AG08396 (cell line): ENCODE measurements at regions not wholly inside any gene's neighbourhood (a gene's known extent, or its start where the extent isn't known, plus 50 kb on each side); places are given as distances from the start of the nearest gene placed in this dataset.

Experiments used
- DNase-seq: peaks from one replicate; pipeline ENCODE4 v3.0.0; 2012; ENCODE audit warnings: low spot score, mixed read lengths

DNA sequence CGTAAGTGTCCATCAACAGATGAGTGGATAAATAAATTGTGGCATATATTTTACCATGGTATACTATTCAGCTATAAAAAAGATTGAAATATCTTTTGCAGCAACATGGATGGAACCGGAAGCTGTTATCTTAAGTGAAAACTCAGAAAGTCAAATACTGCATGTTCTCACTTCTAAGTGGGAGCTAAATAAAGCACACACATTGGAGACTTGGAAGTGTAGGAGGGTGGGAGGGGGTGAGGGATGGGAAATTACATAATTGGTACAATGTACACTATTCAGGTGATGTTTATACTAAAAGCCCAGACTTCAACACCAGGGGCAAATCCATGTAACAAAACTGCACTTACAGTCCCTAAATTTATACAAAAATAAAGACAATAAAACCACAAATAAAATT, 72.6 kb upstream of the SPRY1 start:
- DNase-seq, result no peak

DNA sequence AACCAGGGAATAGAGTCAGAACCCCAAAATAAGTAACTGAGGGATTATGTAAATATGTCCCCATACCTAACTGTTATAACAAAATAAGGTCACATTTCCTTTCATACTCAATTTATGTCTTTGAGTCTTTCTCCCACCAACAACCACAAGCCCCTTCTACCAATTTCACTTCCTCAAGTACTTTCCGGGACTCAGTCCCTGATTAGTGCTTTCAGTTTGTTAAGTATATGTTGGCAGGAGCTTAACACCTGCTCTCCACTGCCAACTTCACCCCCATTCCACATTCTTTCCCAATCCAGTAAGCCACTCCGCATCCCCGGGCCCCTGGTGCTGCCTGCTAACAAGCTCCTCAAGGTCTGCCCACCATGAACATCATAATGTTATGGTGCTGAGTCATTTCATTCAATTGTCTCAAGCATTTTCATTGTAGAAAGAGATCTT, 71.3 kb upstream of the SPRY1 start:
- no peak for DNase-seq

DNA sequence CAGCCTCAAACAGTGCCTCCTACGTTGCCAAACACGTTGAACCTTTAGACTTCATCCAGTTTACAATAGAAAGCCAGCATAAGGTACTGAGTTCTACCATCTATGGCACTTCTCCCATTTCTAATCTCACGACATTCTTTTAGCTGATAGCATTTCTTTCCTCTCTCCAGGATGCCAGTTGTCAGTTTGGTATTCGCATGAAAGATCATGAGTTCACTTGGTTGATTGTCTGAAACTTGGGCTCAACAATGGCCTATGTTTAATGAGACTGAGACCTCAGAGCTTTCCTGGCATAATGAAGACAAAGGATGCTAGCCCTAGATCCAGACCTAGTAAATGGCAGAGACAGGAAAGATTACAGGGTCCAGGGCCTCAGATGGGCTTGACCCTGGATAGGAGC, 69.2 kb upstream of the SPRY1 start:
- DNase-seq, result no peak

DNA sequence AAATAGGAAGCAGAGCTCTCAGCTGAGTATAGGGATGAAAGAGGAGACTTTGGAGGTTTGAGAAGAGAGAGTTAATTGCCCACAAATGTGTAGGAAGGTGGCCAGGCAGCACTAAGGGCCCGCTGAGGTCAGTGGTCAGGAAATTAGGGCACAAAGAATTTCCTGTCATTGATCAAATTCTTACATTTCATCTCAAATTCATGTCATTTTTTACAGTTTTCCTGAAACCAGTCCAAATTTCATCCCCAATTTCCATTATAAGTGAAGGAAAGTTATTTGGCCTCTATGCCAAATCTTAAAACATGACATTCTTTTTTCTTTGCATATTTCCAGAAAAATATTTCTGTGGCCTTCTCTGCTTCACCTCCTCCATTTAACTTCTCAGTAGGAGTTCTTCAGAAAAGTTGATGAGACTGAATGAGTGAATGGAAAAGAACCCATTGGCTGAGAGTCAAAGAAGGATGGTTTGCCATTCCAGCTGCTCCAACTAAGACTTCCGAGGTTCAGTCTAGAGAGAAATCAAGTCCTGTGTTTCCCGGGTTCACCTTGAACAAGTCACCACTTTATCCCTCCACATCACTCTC, 68.7 kb upstream of the SPRY1 start:
- DNase-seq, result no peak

DNA sequence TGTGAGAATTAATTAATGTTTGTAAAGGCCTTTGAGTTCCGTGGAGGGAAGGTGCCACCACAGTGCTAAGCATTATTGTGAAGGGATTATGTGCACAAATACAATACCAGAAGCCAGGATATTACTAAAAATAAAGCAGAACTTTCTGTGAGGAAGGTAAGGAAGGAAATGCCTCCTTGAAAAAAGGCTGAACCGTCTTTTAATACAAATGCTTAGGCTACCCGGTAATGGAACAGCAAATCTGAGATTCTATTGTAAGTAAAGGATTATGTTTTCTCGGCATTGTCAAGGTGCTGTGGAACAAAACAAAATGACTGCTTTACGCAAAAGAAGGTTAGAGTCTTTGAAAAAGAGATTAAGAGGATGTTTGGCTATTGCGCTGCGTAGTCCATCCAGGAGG, 57.9 kb upstream of the SPRY1 start:
- DNase-seq, result no peak

DNA sequence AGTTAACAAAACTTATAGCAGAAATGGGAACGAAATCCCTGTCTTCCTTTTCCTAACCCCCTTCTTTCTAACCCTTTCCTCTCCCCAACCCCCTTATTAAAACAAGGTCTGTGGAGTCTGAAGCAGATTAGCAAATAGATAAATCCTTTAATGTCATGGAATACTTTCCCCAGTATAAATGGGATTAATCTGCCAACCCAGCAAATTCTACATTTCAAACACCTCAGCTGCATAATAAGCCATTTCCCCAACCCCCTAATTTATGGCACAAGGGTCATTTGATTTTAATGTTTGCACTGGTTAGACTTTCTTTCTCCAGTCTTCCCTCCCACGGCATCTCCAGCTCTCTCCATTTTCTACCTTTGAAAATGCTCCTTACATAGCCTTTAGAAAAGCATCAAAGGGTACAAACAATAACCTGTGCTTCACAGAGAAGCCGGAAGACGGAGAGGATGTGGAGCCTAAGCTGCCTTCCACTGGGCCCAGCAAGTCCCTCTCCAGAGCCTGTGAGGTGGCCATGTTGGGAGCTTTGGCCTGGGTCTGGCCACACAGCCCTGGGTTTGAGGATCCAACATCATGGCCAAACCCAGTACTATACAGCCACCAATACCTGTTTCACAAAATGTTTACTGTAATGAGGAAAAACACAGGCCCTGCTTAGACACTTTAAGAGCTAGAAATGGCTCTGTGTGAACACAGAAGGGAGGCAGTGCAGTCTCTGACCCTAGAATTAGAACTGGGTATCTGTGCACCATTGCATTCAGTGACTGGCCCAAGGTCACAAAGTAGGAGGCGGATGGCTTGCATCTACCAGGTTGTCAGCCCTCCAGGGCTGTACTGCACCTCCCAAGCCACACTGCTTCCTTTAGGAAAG, 56.9 kb upstream of the SPRY1 start:
- no peak for DNase-seq

DNA sequence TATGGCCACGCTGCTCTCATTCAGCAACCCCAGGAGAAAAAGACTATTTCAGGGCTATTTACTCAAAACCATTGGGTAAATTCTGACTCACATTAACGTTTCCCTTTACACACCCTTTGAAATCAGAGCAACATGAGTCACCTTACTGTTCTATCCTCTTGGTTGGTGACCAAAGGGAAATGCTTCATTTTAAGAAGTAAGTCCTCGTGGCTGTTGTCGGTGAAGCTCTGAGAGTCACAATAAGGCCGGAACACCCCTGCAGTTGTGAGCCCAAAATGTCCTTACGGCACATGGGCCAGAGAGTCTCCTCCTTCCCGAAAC, 56.3 kb upstream of the SPRY1 start:
- DNase-seq, result peak; percentile 59

DNA sequence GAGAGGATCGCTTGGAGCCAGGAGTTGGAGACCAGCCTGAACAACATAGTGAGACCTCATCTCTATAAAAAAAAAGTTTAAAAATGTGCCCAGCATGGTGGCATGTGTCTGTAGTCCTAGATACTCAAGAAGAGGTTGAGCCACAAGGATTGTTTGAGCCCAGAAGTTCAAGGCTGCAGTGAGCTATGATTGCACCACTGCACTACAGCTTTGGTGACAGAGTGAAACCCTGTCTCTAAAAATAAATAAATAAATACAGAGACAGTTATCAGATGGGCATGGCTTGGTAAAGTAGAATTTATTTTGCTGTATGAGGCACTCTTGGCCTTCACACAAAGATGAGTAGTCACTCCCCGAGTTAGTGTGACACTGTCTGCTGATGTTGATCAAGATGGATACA, 54.1 kb upstream of the SPRY1 start:
- DNase-seq, result no peak

DNA sequence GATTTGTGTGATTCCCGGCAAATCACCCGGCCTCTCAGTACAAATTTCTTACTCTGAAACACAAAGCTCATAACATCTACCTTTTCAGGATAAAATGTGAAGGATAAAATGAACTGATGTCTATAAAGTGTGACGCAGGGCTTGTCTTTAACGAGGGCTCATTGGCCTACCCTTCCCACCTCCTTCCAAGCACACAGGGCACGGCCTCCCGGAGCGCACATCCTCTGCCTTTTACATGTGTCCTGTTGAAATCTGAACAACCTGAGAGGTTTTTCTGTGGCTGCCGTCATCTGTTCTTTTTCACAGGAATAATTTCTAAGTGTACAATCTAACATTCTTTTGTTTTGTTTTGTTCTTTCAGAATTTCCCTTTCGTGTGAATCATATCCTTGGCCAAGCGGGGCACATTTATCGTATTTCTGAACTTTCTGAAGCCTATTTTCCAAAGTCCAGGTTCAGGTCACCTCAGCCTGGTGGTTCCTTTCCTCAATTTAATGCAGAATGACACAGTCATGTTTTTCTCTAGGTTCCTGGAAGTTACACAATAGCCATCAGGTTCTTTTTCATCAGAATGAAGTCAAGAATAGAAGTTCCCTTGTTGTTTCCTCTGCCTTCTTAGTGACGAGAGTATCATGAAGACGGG, 53.1 kb upstream of the SPRY1 start:
- DNase-seq, result no peak

DNA sequence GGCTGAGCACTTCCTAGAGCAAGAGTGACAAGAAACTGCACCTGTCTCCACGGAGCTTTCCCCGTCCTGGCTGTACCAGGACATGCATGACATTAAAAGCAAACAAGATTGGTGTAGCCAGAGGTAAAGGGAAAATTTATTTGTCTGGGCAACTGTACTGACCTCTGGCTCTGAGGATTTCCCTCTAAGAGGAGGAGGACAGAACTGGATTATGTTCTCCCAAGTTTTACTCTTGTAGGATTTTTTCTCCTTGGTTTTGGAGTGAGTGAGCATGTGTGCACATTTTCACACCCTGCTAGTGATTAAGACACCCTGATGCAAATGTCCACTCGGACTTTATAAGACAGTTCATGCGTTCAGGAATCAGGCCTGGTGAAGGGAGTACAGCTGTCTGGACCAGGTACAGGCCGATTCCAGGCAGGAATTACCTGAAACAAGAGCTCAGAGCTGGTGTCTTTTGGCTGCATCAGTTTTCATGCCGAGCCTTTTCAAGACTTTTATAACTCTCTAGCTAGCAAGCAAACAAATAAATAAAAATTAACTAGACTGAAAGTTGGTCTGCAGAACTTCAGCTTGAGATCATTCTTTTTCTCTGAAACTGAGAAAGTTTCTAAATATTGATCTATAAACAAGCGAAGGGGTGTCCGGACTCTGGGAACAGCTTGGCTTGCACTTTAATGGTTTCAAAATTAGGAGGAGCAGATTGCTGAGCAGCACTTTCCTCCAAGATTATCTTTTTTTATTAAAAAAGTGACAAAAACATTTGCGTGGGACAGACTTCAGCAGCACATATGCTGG, 51.3 kb upstream of the SPRY1 start:
- DNase-seq, result no peak

DNA sequence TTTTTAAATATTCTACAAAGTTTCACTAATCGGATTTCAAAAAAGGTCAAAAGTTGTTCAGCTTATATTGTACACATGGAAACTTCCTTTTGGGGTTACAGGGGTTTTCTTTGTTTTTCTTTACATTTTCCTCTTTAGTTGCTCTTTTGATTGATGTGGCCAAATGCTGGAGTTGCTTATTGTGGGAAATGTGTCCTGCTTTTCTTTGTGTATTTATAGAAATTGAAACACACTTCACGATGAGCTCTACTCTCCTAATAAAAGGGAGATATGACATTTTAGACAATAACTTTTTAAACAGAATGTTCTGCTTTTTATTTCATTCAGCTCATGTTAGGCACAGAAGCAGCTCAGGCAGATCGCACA, 50.7 kb upstream of the SPRY1 start:
- DNase-seq, result no peak

DNA sequence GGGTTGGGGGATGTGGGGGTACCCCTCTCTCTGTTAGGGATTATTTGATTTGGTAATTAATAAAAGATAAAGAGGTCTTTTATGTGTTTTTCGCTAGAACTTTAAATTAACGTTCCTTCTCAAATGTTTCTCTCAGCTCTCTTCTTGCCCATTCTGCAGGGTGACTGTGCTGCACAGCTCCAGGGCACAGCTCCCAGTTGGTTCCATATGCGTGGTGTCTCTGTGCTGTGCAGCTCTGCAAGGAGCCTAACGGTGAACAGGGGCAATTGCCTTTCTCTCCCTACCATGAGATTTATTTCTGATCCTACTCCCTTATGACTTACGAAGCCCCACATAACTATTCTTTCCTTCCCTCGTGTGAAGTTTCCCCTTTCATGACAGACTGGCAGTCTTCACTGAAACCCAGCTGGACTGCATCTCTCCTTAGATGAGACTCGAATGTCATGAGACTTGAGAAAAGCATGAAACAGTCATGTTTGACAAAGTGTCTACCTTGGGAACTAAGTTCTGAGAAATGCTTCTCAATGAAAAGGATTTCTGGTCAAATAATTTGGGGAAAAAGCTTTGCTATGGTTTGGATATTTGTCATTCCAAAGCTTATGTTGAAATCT, 50.2 kb upstream of the SPRY1 start:
- no peak for DNase-seq
